ENCODE measurements at regions not wholly inside any gene's neighbourhood (a gene's known extent, or its start where the extent isn't known, plus 50 kb on each side); places are given as distances from the start of the nearest gene placed in this dataset.
"Not testable (repeated sequence)": the region's sequence is repeated elsewhere in the genome, so short reads cannot be mapped to it uniquely, and the experiment has no call there.

GRCh38 chrX:13955975-13956374 is 73.7 kb downstream of the GEMIN8 start:
- Histone ChIP-seq H3K27me3 (ENCODE audit: control insufficient read depth, insufficient read depth, low read length) (no peaks in the 10 kb centered on the region), H3K36me3 (ENCODE audit: control insufficient read depth, insufficient read depth, low read length) (no peaks in the 10 kb centered on the region), H3K4me3 (ENCODE audit: low read depth, low read length) (no peak overlapping the region)
- POLR2A ChIA-PET = no interaction called here
- TF ChIP-seq, protein P1, sequence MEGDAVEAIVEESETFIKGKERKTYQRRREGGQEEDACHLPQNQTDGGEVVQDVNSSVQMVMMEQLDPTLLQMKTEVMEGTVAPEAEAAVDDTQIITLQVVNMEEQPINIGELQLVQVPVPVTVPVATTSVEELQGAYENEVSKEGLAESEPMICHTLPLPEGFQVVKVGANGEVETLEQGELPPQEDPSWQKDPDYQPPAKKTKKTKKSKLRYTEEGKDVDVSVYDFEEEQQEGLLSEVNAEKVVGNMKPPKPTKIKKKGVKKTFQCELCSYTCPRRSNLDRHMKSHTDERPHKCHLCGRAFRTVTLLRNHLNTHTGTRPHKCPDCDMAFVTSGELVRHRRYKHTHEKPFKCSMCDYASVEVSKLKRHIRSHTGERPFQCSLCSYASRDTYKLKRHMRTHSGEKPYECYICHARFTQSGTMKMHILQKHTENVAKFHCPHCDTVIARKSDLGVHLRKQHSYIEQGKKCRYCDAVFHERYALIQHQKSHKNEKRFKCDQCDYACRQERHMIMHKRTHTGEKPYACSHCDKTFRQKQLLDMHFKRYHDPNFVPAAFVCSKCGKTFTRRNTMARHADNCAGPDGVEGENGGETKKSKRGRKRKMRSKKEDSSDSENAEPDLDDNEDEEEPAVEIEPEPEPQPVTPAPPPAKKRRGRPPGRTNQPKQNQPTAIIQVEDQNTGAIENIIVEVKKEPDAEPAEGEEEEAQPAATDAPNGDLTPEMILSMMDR (IDR thresholded peaks at IDR 0.05; ENCODE audit: insufficient read depth, low read depth, low read length) = no peak
- CTCF ChIA-PET = no interaction called here
- DNase-seq (ENCODE audit: low read depth) = no peak

GRCh38 chrX:13955095-13955647 is 74.5 kb downstream of the GEMIN8 start:
- H3K36me3 ChIP-seq (ENCODE audit: control insufficient read depth, insufficient read depth, low read length) = no peaks in the 10 kb centered on the region
- POLR2A ChIA-PET = no interaction called here
- CTCF ChIA-PET = no interaction called here
- H3K4me3 ChIP-seq (ENCODE audit: low read depth, low read length) = no peak overlapping the region
- DNase-seq (ENCODE audit: low read depth) = no peak
- H3K27me3 ChIP-seq (ENCODE audit: control insufficient read depth, insufficient read depth, low read length) = no peaks in the 10 kb centered on the region
- TF ChIP-seq, protein P1 (IDR thresholded peaks at IDR 0.05; ENCODE audit: insufficient read depth, low read depth, low read length) = no peak

- no peaks in the 10 kb centered on the region for H3K27me3 ChIP-seq (ENCODE audit: control insufficient read depth, insufficient read depth, low read length)
- H3K4me3 ChIP-seq (ENCODE audit: low read depth, low read length) = no peak overlapping the region
- no peak for DNase-seq (ENCODE audit: low read depth)
- TF ChIP-seq, protein P1 (IDR thresholded peaks at IDR 0.05; ENCODE audit: insufficient read depth, low read depth, low read length) = no peak
- ChIA-PET POLR2A (no interaction called here), CTCF (no interaction called here)
- no peaks in the 10 kb centered on the region for H3K36me3 ChIP-seq (ENCODE audit: control insufficient read depth, insufficient read depth, low read length)
Observed at GRCh38 chrX:13952581-13952980, 77.1 kb downstream of the GEMIN8 start.

- H3K4me3 ChIP-seq (ENCODE audit: low read depth, low read length); CTCF ChIA-PET; H3K36me3 ChIP-seq (ENCODE audit: control insufficient read depth, insufficient read depth, low read length); POLR2A ChIA-PET; H3K27me3 ChIP-seq (ENCODE audit: control insufficient read depth, insufficient read depth, low read length); DNase-seq (ENCODE audit: low read depth): not testable (repeated sequence)
Observed at GRCh38 chrX:13946223-13946622, 83.5 kb downstream of the GEMIN8 start.

GRCh38 chrX:13945787-13946186 is 83.9 kb downstream of the GEMIN8 start:
- POLR2A ChIA-PET; DNase-seq (ENCODE audit: low read depth); H3K36me3 ChIP-seq (ENCODE audit: control insufficient read depth, insufficient read depth, low read length); CTCF ChIA-PET; H3K27me3 ChIP-seq (ENCODE audit: control insufficient read depth, insufficient read depth, low read length); H3K4me3 ChIP-seq (ENCODE audit: low read depth, low read length): not testable (repeated sequence)

GRCh38 chrX:13940671-13941070 is 89.0 kb downstream of the GEMIN8 start:
- POLR2A ChIA-PET = no interaction called here
- CTCF ChIA-PET = no interaction called here
- Histone ChIP-seq H3K4me3 (ENCODE audit: low read depth, low read length) (no peak overlapping the region), H3K36me3 (ENCODE audit: control insufficient read depth, insufficient read depth, low read length) (no peaks in the 10 kb centered on the region), H3K27me3 (ENCODE audit: control insufficient read depth, insufficient read depth, low read length) (peaks cover 7% of the 10 kb centered on the region)
- DNase-seq (ENCODE audit: low read depth) = no peak
- TF ChIP-seq, protein P1 (IDR thresholded peaks at IDR 0.05; ENCODE audit: insufficient read depth, low read depth, low read length) = no peak

All from BJ (cell line).